Bone marrow (tissue), 2 donors: ENCODE measurements at regions not wholly inside any gene's neighbourhood (a gene's known extent, or its start where the extent isn't known, plus 50 kb on each side); places are given as distances from the start of the nearest gene placed in this dataset.
A peak's percentile ranks its signal among the peaks of the same experiment; 100 is the strongest.

Source experiments
- DNase-seq, 2 donors: peaks; one replicate each; lab custom pipeline; 2025; lab: John Stamatoyannopoulos, UW

GRCh38 chr11:112588252-112588694 lies 327.6 kb upstream of the PLET1 start:
- peak in 1 of 2 donors; percentile 41 for DNase-seq

GRCh38 chr11:112589155-112589554 lies 328.5 kb upstream of the PLET1 start:
- DNase-seq, result no peak

- no peak for DNase-seq
Measured at GRCh38 chr11:112590764-112591163, 330.1 kb upstream of the PLET1 start.

DNA sequence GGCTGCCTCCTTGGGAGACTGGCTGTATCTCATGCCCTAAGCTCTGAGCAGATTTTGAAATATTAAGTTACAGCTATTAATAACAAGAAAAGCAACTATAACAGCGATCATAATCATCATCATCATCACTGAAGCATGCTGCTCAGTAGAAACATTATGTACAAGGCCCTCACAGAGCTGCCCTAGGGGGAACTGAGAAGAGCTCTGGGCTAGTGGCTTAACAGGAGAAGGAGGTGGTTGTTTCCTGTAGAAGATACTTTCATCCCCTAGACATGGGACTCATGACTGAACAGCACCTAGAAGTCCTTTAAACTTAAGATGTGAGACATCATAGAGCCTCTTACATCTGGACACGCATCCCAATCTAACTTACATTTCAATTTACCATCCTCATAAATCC lies 332.8 kb upstream of the PLET1 start:
- DNase-seq, result no peak

DNA sequence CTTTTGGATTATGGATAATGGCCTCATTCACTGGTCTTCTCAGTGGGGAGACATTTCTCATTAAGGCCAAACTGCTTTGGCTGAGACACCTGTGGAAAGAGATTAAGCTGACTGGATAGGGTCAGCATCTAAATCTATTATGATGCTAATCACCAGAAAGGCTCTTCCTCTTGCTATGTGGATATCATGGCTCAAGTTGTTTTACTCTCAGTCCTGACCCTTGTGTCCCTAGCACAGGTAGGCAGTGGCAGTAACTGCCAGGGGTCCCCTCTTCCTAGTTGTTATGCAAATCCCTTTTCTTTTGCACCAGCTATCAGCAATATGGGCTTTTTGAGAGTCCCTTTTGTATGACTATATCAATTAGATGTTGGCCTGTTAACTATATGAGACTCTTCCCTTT lies 335.7 kb upstream of the PLET1 start:
- DNase-seq, result no peak

- no peak for DNase-seq
Measured at GRCh38 chr11:112597286-112597790, 336.7 kb upstream of the PLET1 start.

GRCh38 chr11:112599265-112599664 lies 338.6 kb upstream of the PLET1 start:
- no peak for DNase-seq

GRCh38 chr11:112599856-112600533 lies 339.3 kb upstream of the PLET1 start:
- DNase-seq, result no peak

GRCh38 chr11:112605093-112605666 lies 344.5 kb upstream of the PLET1 start:
- no peak for DNase-seq

DNA sequence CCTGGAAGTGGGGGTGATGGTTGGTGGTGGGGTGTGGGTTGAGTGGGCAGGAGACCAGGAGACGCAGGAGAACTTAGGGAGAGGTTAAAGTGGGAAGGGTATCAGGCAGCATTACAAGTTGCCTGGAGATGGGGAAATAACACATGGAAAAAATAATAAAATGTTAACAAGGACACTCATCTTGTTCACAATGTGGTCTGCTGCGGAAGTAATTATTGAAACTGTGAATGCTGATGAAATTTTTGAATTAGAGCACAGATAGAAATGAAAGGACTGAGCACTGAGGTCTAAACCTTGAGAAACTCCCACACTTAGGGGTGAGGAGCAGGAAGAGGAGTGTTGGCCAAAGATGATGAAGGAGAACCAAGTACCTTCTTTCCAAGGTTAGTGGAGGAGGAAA lies 346.0 kb upstream of the PLET1 start:
- no peak for DNase-seq

DNA sequence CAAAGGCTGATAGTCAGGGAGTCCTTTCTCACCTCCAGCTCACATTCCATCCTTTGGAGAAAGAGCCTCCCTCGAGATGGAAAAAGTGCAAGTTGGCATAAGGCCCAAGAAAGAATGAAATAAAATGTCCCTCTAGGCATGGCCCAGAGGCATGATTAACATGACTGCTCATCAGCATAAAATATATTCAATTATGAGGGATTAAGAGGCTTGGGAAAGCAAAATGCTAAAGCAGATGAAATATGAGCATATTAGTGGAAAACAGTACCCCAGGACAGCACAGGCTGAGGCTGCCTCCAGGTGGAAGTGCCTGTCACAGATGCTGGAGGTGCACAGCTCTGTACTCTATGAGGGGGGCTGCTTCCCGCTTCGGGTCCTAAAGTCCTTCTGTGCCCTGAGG lies 347.8 kb upstream of the PLET1 start:
- DNase-seq, result no peak

GRCh38 chr11:112610494-112610893 lies 349.8 kb upstream of the PLET1 start:
- no peak for DNase-seq

DNA sequence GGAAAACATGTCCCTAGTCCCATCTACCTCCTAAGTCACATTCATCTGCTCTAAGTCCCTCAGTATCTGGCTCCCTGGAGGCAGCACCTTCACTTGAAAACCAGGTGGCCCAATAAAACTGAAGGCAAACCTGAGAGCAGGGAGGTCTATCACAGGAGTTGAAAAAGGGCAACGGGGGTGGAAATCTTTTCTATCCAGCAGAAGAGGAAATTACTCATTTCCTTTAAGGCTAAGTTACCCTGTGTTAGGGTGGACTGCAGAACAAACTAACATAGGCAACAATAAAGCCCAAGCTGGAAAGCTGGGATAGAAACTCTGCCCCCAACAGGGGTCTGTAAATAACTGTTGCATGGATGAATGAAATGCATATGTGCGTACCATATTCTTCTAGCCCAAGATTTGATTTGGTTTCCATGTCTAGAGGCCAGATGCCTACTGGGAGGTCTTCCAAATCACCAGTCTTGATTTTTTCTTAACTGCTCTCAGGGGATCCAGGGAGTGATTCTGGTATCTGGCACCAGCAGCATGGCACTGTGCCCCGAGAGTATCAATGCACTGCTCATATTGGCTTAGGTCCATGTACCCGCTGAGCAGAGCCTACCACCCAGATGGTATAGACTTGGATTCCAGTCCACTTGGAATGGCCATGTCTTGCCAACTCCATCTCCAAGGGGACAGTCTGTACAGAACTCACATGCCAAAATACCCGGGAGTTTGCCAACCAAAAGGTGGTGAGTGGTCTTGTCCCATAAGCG lies 350.0 kb upstream of the NCAM1 start:
- no peak for DNase-seq

GRCh38 chr11:112611771-112612170 lies 349.4 kb upstream of the NCAM1 start:
- DNase-seq, result no peak

DNA sequence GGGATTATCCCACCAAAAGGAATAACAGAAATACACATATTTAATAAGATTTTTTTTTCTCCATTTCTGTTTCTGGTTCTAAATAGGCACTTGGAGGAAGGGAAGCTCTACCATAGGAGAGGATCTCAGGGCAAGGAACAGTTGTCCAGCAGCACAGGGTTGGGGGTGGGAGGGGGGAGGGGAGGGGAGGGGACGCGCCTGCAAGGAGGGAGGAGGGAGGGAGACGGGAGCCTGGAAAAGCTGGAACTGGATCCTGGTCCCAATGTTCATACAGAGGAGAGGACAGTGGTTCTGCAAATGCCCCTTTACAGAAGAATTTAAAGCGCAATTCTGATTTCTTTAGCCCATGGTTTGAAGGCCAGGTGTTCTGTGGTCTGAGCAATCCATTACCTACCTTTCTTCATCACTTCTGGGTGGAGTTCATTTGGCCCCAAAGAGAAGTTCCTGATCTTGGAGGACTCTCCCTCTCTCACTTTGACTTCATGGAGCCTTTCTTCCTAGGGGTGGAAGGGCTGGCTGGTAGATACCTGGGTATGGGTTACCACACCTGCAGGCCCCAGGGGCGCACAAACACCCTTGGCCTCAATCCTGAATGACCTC lies 348.9 kb upstream of the NCAM1 start:
- DNase-seq, result no peak

DNA sequence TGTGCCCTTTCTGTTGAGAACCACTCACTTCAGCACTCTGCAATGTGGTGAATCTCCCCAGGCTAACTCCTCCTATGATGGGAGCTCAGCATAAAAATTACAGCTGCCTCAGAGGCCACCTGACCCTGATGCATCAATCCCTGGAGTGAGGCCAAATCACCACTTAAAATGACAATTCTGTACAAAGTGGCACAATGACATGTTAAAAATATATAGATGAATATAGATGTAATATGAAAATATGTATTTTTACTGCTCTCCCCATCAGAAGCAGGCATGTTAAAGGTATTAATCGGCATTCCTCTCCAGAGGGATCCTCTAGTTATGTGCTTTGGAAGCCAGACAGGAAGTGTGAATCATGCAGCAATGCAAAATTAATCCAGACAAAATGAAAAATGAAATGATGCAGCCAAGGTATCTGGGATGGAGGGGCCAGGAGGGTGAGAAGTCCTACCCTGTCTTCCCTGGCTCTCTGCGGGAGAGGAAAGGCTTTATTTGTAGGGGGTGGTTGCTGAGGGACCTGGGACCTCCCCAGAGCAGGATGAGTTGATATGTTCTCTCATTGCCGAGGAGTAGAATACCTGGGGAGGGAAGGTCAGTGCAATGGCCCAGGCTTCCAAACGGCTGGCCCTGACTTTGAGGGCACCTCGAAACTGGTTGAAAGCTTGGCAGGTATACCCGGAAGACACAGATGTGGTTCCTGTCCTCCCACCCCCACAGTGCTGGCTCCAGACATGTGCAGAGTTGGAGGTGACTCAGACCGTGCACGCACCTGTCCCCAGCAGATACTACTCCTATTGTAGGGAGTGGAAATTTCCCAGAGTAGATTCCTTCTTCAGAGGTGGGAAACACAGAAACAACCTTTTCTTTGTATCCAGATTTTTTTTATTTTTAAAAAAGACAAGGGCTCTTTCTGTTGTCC lies 347.9 kb upstream of the NCAM1 start:
- DNase-seq, result no peak

DNA sequence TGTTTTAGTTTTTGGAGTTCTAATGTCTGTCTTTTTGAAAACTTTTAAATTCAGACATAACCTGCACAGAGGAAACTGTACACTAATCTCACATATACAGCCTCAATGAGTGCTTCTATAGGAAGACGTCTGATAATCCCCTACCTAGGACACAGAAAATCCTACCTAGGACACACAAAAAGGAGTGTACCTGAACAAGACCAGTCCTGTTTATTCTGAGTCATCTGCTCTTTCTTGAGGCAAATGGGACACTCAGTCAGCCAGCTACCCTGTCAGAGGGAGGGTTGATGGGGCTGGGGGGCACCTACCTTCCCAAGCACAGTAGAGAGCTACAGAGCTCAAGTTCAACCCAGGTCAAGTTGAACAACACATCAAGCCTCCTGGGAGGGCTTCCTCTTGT lies 346.6 kb upstream of the NCAM1 start:
- no peak for DNase-seq

DNA sequence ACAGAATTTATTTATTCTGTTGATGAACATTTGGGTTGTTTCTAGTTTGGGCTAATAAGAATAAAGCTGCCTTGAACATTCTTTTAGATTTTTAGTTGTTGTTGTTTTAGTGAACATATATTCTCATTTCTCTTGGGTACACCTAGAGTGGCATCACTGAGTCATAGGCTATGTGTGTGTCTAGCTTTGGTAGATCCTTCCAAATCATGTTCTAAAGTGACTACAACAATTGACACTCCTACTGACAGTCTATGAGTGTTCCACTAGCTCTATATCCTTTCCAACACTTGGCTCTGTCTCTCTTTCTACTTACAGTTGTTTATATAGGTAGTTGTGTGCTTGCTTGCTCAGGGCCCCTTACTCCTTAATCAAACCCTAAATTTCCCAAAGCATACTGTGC lies 346.0 kb upstream of the NCAM1 start:
- no peak for DNase-seq

DNA sequence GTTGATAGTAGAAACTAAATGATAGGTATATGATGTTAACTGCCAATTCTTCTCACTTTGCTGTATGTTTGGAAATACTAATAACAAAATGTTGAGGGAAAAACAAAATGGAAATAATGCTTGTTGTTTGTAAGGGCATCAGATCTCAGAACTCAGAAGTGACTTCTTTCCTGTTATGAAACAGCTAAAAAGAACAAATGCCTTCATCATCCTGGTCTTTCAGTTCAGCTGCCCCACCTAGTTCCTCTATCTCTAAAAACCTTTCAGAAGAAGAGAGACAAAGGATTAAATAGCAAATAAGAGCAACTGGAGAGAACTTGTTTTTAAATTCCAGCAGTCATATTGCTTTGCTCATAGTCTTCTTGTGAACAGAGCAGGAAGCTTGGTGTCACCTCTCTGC lies 345.3 kb upstream of the NCAM1 start:
- no peak for DNase-seq

GRCh38 chr11:112616327-112617097 lies 344.7 kb upstream of the NCAM1 start:
- DNase-seq, result no peak

DNA sequence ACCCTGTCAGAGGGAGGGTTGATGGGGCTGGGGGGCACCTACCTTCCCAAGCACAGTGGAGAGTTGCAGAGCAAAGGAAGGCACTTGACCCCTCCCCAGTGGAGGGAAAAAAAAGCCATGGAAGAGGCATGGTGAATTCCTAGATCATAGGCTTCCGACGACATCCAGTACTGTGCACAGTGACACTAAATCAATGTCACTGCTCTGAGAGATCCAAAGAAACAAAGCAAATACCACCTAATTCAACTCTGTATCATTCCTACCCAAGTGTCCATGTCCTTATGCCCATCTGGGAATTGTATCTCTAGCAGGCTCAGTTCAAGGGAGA lies 344.2 kb upstream of the NCAM1 start:
- DNase-seq, result no peak
